HEK293 (cell line): ENCODE measurements at regions not wholly inside any gene's neighbourhood (a gene's known extent, or its start where the extent isn't known, plus 50 kb on each side); places are given as distances from the start of the nearest gene placed in this dataset.

Source experiments
- CTCF ChIA-PET: fragments of 350-600 bp; formaldehyde crosslinking; extraction: SDS; loops from one replicate; lab custom pipeline; 2021; ENCODE audit warnings: antibody characterized with exemption; lab: Yijun Ruan, JAX
- POLR2A ChIA-PET: fragments of 300-600 bp; formaldehyde crosslinking; extraction: SDS; loops from one replicate; lab custom pipeline; 2020; ENCODE audit warnings: antibody characterized with exemption, inconsistent platforms; lab: Yijun Ruan, JAX
- H3K27ac ChIP-seq: fragments of 200-500 bp; sonication (Bioruptor generic); 2 replicates; pipeline ENCODE4 v1.5.1; 2014; ENCODE audit warnings: low read depth, low read length, control low read depth, inconsistent platforms; ENCODE audit errors: extremely low read depth
- H3K36me3 ChIP-seq, 2 experiments: fragments of 200-500 bp in 1 of 2; sonication (Bioruptor generic) in 1 of 2; 1 replicate in 1 of 2; 2 replicates in 1 of 2; pipeline ENCODE4 v1.5.1; 2014 to 2017; ENCODE audit warnings: inconsistent platforms in 2 of 2, low read length in 2 of 2; ENCODE audit not compliant: control insufficient read depth in 2 of 2, insufficient read depth in 1 of 2
- H3K4me1 ChIP-seq: fragments of 200-500 bp; sonication (Bioruptor generic); 2 replicates; pipeline ENCODE4 v1.5.1; 2014; ENCODE audit warnings: mild to moderate bottlenecking, low read length, inconsistent platforms; ENCODE audit not compliant: control insufficient read depth, insufficient read depth
- H3K4me3 ChIP-seq: 2 replicates; pipeline ENCODE4 v1.5.1; 2011; ENCODE audit warnings: low read depth, mild to moderate bottlenecking, control low read depth, low read length, moderate library complexity
- H3K9me3 ChIP-seq: fragments of 200-500 bp; sonication (Bioruptor generic); 2 replicates; pipeline ENCODE4 v1.5.1; 2014; ENCODE audit warnings: low read depth, low read length, inconsistent platforms; ENCODE audit not compliant: control insufficient read depth, insufficient read depth
- GLIS2 ChIP-seq: fragments of 450-650 bp; formaldehyde crosslinking; IDR thresholded peaks from 2 replicates; pipeline ENCODE4 v1.5.1; 2016; ENCODE audit warnings: missing biosample characterization, missing genetic modification characterization
- IKZF3 ChIP-seq: fragments of 450-650 bp; IDR thresholded peaks from 2 replicates; pipeline ENCODE4 v1.5.0; 2018; ENCODE audit warnings: missing biosample characterization, mild to moderate bottlenecking, missing genetic modification characterization, moderate library complexity
- KLF10 ChIP-seq: fragments of 450-650 bp; IDR thresholded peaks from 2 replicates; pipeline ENCODE4 v1.5.1; 2018; ENCODE audit warnings: missing biosample characterization, mild to moderate bottlenecking, missing genetic modification characterization
- SP7 ChIP-seq: fragments of 450-650 bp; formaldehyde crosslinking; IDR thresholded peaks from 2 replicates; pipeline ENCODE4 v1.5.1; 2016; ENCODE audit warnings: missing biosample characterization, missing genetic modification characterization
- YY2 ChIP-seq: fragments of 450-650 bp; formaldehyde crosslinking; IDR thresholded peaks from 2 replicates; pipeline ENCODE4 v1.5.1; 2016; ENCODE audit warnings: missing biosample characterization, missing genetic modification characterization
- ZBTB49 ChIP-seq: fragments of 450-650 bp; formaldehyde crosslinking; IDR thresholded peaks from 2 replicates; pipeline ENCODE4 v1.5.1; 2016; ENCODE audit warnings: missing biosample characterization, missing genetic modification characterization, low read depth
- ZBTB8A ChIP-seq: fragments of 450-650 bp; formaldehyde crosslinking; IDR thresholded peaks from 2 replicates; pipeline ENCODE4 v1.5.1; 2016; ENCODE audit warnings: missing biosample characterization, missing genetic modification characterization
- ZFHX2 ChIP-seq: fragments of 450-650 bp; formaldehyde crosslinking; conservative IDR thresholded peaks from 2 replicates; pipeline ENCODE4 v1.5.1; 2016; ENCODE audit warnings: missing biosample characterization, missing genetic modification characterization
- ZNF174 ChIP-seq: fragments of 450-650 bp; formaldehyde crosslinking; IDR thresholded peaks from 2 replicates; pipeline ENCODE4 v1.5.0; 2017; ENCODE audit warnings: missing biosample characterization, mild to moderate bottlenecking, missing genetic modification characterization
- ZNF2 ChIP-seq: fragments of 450-650 bp; formaldehyde crosslinking; IDR thresholded peaks from 2 replicates; pipeline ENCODE4 v1.5.1; 2016; ENCODE audit warnings: missing biosample characterization, missing genetic modification characterization
- ZNF214 ChIP-seq: fragments of 450-650 bp; formaldehyde crosslinking; IDR thresholded peaks from 2 replicates; pipeline ENCODE4 v1.5.1; 2017; ENCODE audit warnings: missing biosample characterization, mild to moderate bottlenecking, missing genetic modification characterization, borderline replicate concordance
- ZNF280C ChIP-seq: fragments of 450-650 bp; formaldehyde crosslinking; IDR thresholded peaks from 2 replicates; pipeline ENCODE4 v1.5.1; 2016; ENCODE audit warnings: missing biosample characterization, missing genetic modification characterization
- ZNF473 ChIP-seq: fragments of 450-650 bp; formaldehyde crosslinking; IDR thresholded peaks from 2 replicates; pipeline ENCODE4 v1.5.1; 2017; ENCODE audit warnings: missing biosample characterization, missing genetic modification characterization
- ZNF488 ChIP-seq: fragments of 450-650 bp; formaldehyde crosslinking; IDR thresholded peaks from 2 replicates; pipeline ENCODE4 v1.5.1; 2016; ENCODE audit warnings: missing biosample characterization, missing genetic modification characterization
- ZNF514 ChIP-seq: fragments of 450-650 bp; formaldehyde crosslinking; IDR thresholded peaks from 2 replicates; pipeline ENCODE4 v1.5.1; 2016; ENCODE audit warnings: missing biosample characterization, missing genetic modification characterization
- ZNF530 ChIP-seq: fragments of 450-650 bp; formaldehyde crosslinking; IDR thresholded peaks from 2 replicates; pipeline ENCODE4 v1.5.1; 2016; ENCODE audit warnings: low read depth, missing biosample characterization, missing genetic modification characterization
- ZNF585B ChIP-seq: fragments of 450-650 bp; formaldehyde crosslinking; IDR thresholded peaks from 2 replicates; pipeline ENCODE4 v1.5.1; 2016; ENCODE audit warnings: missing biosample characterization, missing genetic modification characterization
- ZNF624 ChIP-seq: fragments of 450-650 bp; formaldehyde crosslinking; IDR thresholded peaks from 2 replicates; pipeline ENCODE4 v1.5.1; 2017; ENCODE audit warnings: missing biosample characterization, missing genetic modification characterization
- ZNF629 ChIP-seq: fragments of 450-650 bp; formaldehyde crosslinking; IDR thresholded peaks from 2 replicates; pipeline ENCODE4 v1.5.1; 2017; ENCODE audit warnings: missing biosample characterization, missing genetic modification characterization
- ZNF660 ChIP-seq: fragments of 450-650 bp; IDR thresholded peaks from 2 replicates; pipeline ENCODE4 v1.5.1; 2018; ENCODE audit warnings: missing biosample characterization, mild to moderate bottlenecking, missing genetic modification characterization
- ZNF664 ChIP-seq: fragments of 450-650 bp; formaldehyde crosslinking; IDR thresholded peaks from 2 replicates; pipeline ENCODE4 v1.5.1; 2016; ENCODE audit warnings: missing biosample characterization, missing genetic modification characterization
- ZNF776 ChIP-seq: fragments of 450-650 bp; formaldehyde crosslinking; IDR thresholded peaks from 2 replicates; pipeline ENCODE4 v1.5.0; 2017; ENCODE audit warnings: missing biosample characterization, missing genetic modification characterization, borderline replicate concordance
- ZSCAN16 ChIP-seq: fragments of 450-650 bp; formaldehyde crosslinking; IDR thresholded peaks from 2 replicates; pipeline ENCODE4 v1.5.1; 2016; ENCODE audit warnings: missing biosample characterization, missing genetic modification characterization
- ZSCAN18 ChIP-seq: fragments of 450-650 bp; formaldehyde crosslinking; IDR thresholded peaks from 2 replicates; pipeline ENCODE4 v1.5.1; 2016; ENCODE audit warnings: missing biosample characterization, missing genetic modification characterization
- TF ChIP-seq, protein P1 (sequence below): fragments of 450-650 bp; formaldehyde crosslinking; IDR thresholded peaks from 2 replicates; pipeline ENCODE4 v1.5.1; 2016; ENCODE audit warnings: missing biosample characterization, missing genetic modification characterization
- TF ChIP-seq, protein P2 (sequence below): fragments of 450-650 bp; formaldehyde crosslinking; IDR thresholded peaks from 2 replicates; pipeline ENCODE4 v1.5.1; 2016; ENCODE audit warnings: missing biosample characterization, missing genetic modification characterization, borderline replicate concordance

DNA sequence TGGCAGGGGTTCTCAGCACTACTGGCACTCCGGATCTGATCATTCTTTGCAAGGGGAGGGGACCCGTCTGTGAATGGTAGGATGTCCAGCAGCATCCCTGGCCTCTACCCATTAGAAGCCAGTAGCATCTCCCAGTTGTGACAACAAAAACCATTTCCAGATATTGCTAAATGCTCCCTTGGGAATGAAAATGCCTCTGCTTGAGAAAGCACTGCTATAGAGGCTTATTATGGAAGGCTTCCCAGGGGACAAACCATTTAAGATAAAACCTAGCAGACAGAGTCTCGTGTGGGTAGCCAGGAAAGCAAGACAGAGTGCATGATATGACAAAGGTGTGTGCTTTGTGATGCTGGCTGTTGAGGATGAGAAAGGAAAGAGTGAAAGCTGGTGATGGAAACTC, 273.7 kb downstream of the TMX3 start:
- TF ChIP-seq ZNF585B (no peak), IKZF3 (tag by site-specific recombination) (no peak), ZBTB8A (tag by site-specific recombination) (no peak), GLIS2 (tag by site-specific recombination) (no peak), ZSCAN16 (no peak), ZNF280C (no peak), YY2 (no peak), ZNF174 (tag by site-specific recombination) (no peak), ZSCAN18 (tag by site-specific recombination) (no peak), ZBTB49 (tag by site-specific recombination) (no peak), ZNF776 (no peak), SP7 (tag by site-specific recombination) (no peak), ZNF629 (tag by site-specific recombination) (no peak)
- TF ChIP-seq, protein P1, sequence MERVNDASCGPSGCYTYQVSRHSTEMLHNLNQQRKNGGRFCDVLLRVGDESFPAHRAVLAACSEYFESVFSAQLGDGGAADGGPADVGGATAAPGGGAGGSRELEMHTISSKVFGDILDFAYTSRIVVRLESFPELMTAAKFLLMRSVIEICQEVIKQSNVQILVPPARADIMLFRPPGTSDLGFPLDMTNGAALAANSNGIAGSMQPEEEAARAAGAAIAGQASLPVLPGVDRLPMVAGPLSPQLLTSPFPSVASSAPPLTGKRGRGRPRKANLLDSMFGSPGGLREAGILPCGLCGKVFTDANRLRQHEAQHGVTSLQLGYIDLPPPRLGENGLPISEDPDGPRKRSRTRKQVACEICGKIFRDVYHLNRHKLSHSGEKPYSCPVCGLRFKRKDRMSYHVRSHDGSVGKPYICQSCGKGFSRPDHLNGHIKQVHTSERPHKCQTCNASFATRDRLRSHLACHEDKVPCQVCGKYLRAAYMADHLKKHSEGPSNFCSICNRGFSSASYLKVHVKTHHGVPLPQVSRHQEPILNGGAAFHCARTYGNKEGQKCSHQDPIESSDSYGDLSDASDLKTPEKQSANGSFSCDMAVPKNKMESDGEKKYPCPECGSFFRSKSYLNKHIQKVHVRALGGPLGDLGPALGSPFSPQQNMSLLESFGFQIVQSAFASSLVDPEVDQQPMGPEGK (tag by site-specific recombination), result no peak
- Histone ChIP-seq H3K4me3 (no peak overlapping the region), H3K27ac (no peak overlapping the region), H3K9me3 (no peaks in the 10 kb centered on the region), H3K36me3 (no peaks in the 10 kb centered on the region), H3K4me1 (no peaks in the 10 kb centered on the region)
- ChIA-PET CTCF (no interaction called here), POLR2A (no interaction called here)

DNA sequence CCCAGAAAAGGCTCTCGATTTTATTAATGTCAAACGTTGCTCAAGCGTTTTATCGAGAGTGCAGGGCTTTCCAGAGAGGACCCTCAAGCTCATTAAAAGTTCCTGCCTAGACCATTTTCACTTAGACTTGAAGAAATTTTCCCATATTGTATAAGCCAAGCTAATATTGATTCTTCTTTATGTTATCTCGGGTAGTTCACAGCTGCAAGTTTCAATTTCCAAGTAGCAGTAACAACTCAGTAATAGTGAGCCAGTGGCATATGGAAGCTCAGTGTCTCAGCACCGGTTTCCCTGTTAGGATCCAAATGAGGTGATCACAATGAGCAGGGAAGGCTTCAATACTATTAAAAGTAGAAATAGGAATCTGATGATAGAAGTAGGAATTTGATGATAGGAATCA, 274.5 kb downstream of the TMX3 start:
- H3K9me3 ChIP-seq, result no peaks in the 10 kb centered on the region
- POLR2A ChIA-PET, result no interaction called here
- H3K4me3 ChIP-seq, result no peak overlapping the region
- CTCF ChIA-PET, result no interaction called here
- H3K4me1 ChIP-seq, result no peaks in the 10 kb centered on the region
- H3K36me3 ChIP-seq, result no peaks in the 10 kb centered on the region
- H3K27ac ChIP-seq, result no peak overlapping the region
- TF ChIP-seq ZNF624 (tag by site-specific recombination) (no peak), ZNF514 (tag by site-specific recombination) (no peak), ZNF664 (tag by site-specific recombination) (no peak), KLF10 (tag by site-specific recombination) (no peak), ZNF473 (tag by site-specific recombination) (no peak), ZNF2 (tag by site-specific recombination) (no peak), ZNF530 (tag by site-specific recombination) (no peak), ZNF488 (tag by site-specific recombination) (no peak), ZNF214 (tag by site-specific recombination) (no peak), ZFHX2 (tag by site-specific recombination) (no peak), ZNF660 (tag by site-specific recombination) (no peak)
- TF ChIP-seq, protein P2, sequence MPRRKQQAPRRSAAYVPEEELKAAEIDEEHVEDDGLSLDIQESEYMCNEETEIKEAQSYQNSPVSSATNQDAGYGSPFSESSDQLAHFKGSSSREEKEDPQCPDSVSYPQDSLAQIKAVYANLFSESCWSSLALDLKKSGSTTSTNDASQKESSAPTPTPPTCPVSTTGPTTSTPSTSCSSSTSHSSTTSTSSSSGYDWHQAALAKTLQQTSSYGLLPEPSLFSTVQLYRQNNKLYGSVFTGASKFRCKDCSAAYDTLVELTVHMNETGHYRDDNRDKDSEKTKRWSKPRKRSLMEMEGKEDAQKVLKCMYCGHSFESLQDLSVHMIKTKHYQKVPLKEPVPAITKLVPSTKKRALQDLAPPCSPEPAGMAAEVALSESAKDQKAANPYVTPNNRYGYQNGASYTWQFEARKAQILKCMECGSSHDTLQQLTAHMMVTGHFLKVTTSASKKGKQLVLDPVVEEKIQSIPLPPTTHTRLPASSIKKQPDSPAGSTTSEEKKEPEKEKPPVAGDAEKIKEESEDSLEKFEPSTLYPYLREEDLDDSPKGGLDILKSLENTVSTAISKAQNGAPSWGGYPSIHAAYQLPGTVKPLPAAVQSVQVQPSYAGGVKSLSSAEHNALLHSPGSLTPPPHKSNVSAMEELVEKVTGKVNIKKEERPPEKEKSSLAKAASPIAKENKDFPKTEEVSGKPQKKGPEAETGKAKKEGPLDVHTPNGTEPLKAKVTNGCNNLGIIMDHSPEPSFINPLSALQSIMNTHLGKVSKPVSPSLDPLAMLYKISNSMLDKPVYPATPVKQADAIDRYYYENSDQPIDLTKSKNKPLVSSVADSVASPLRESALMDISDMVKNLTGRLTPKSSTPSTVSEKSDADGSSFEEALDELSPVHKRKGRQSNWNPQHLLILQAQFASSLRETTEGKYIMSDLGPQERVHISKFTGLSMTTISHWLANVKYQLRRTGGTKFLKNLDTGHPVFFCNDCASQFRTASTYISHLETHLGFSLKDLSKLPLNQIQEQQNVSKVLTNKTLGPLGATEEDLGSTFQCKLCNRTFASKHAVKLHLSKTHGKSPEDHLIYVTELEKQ (tag by site-specific recombination), result no peak
